ENCODE measurements at regions not wholly inside any gene's neighbourhood (a gene's known extent, or its start where the extent isn't known, plus 50 kb on each side); places are given as distances from the start of the nearest gene placed in this dataset.
A peak's percentile ranks its signal among the peaks of the same experiment; 100 is the strongest.

DNA sequence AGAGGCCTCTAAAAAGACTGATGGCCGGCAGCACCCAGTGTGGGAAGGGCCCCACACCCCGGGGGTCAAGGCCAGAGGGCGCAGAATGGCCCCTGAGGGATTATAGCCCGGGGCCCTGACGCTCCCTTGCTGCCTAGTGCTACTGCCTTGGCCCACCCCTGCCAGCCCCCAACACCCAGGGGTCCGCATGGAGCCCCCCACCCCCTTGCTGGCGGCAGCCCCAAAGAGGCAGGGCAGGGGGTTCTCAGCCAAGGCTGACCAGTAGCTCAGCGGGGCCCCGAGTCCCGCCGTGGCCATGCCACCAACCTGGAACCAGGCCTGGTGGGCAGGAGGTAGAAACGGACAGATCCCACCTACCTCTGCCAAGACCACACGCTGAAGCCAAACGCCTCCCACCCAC is 73.1 kb upstream of the FBRSL1 start:
- no peak for TF ChIP-seq EZH2 (IDR thresholded peaks at IDR 0.05; ENCODE audit: low read depth)
- TF ChIP-seq, protein P1, sequence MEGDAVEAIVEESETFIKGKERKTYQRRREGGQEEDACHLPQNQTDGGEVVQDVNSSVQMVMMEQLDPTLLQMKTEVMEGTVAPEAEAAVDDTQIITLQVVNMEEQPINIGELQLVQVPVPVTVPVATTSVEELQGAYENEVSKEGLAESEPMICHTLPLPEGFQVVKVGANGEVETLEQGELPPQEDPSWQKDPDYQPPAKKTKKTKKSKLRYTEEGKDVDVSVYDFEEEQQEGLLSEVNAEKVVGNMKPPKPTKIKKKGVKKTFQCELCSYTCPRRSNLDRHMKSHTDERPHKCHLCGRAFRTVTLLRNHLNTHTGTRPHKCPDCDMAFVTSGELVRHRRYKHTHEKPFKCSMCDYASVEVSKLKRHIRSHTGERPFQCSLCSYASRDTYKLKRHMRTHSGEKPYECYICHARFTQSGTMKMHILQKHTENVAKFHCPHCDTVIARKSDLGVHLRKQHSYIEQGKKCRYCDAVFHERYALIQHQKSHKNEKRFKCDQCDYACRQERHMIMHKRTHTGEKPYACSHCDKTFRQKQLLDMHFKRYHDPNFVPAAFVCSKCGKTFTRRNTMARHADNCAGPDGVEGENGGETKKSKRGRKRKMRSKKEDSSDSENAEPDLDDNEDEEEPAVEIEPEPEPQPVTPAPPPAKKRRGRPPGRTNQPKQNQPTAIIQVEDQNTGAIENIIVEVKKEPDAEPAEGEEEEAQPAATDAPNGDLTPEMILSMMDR (conservative IDR thresholded peaks at IDR 0.05): no peak
- no peaks in the 10 kb centered on the region for H3K9me3 ChIP-seq (ENCODE audit: insufficient read depth, low read depth)
- no peaks in the 10 kb centered on the region for H3K79me2 ChIP-seq (ENCODE audit: low read depth)
- intact Hi-C loops (cut with micrococcal nuclease; ENCODE audit: unreplicated experiment): no loop called here
- H3F3A ChIP-seq (ENCODE audit: insufficient read depth, low read depth): no peaks in the 10 kb centered on the region
- H3K4me1 ChIP-seq (replicated peaks; ENCODE audit: insufficient read depth): no peaks in the 10 kb centered on the region
- H3K27me3 ChIP-seq (ENCODE audit: insufficient read depth, low read depth): peaks cover 66% of the 10 kb centered on the region
- DNase-seq: no peak
- no peak overlapping the region for H3K4me2 ChIP-seq
- no peaks in the 10 kb centered on the region; the same call in 1 of the 2 replicates for H4K20me1 ChIP-seq (ENCODE audit: insufficient read depth)
- ChIA-PET CTCF (no interaction called here), POLR2A (ENCODE audit: unreplicated experiment) (no interaction called here)
- no peak overlapping the region for H3K4me3 ChIP-seq
- no peak overlapping the region for H2AFZ ChIP-seq
- H3K36me3 ChIP-seq (ENCODE audit: low read depth): no peaks in the 10 kb centered on the region
- no peak overlapping the region for H3K27ac ChIP-seq
- BruUV-seq (replicated peaks): no TSS peak
- no peaks in the 10 kb centered on the region for H3K9me2 ChIP-seq (ENCODE audit: insufficient read depth)

DNA sequence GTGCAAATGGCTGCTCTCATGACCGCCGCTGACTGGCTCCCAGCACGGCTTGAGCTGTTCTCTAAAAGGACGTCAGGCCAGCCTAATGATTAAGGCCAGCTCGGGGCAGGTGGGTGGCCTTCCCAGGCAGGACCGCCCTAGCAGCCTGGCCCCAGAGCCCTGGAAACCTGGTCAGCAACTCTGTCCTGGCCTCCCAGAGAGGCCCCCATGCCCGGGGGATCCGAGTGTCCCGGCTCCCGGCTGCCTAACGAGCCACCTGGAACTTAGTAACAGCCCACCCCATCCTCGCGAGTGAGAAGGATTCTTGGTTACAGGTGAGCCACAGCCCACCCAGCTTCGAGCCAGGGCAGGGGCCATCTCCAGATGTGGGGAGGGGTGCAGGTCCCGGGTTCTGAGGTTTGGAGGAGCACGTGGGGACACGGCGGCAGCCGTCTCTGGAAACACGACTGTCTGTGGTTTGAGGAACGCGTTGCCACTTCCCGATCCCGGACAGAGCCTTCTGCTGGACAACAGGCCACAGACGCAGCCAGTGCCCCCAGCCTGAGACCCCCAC is 73.8 kb upstream of the FBRSL1 start:
- no peaks in the 10 kb centered on the region for H3K79me2 ChIP-seq (ENCODE audit: low read depth)
- H3K4me3 ChIP-seq: no peak overlapping the region
- H3K4me1 ChIP-seq (replicated peaks; ENCODE audit: insufficient read depth): no peaks in the 10 kb centered on the region
- no TSS peak for BruUV-seq (replicated peaks)
- H3F3A ChIP-seq (ENCODE audit: insufficient read depth, low read depth): peaks cover 3% of the 10 kb centered on the region; the same call in 1 of the 2 replicates
- H3K9me3 ChIP-seq (ENCODE audit: insufficient read depth, low read depth): no peaks in the 10 kb centered on the region
- intact Hi-C loops (cut with micrococcal nuclease; ENCODE audit: unreplicated experiment): no loop called here
- H3K27me3 ChIP-seq (ENCODE audit: insufficient read depth, low read depth): peaks cover 60% of the 10 kb centered on the region
- no peaks in the 10 kb centered on the region; the same call in 1 of the 2 replicates for H4K20me1 ChIP-seq (ENCODE audit: insufficient read depth)
- H3K36me3 ChIP-seq (ENCODE audit: low read depth): no peaks in the 10 kb centered on the region
- ChIA-PET POLR2A (ENCODE audit: unreplicated experiment) (interaction anchor here (0.6 kb wide), 1 partner anchor 30 kb away, joined by 3 read pairs; no protein-coding TSS in a partner anchor), CTCF (interaction anchor here (1.5 kb wide), 1 partner anchor 107 kb away, joined by 3 read pairs; no protein-coding TSS in a partner anchor)
- TF ChIP-seq, protein P1 (conservative IDR thresholded peaks at IDR 0.05): no peak
- no peak for TF ChIP-seq EZH2 (IDR thresholded peaks at IDR 0.05; ENCODE audit: low read depth)
- no peak for DNase-seq
- no peak overlapping the region for H2AFZ ChIP-seq
- H3K9me2 ChIP-seq (ENCODE audit: insufficient read depth): no peaks in the 10 kb centered on the region
- no peak overlapping the region for H3K27ac ChIP-seq
- H3K4me2 ChIP-seq: no peak overlapping the region

DNA sequence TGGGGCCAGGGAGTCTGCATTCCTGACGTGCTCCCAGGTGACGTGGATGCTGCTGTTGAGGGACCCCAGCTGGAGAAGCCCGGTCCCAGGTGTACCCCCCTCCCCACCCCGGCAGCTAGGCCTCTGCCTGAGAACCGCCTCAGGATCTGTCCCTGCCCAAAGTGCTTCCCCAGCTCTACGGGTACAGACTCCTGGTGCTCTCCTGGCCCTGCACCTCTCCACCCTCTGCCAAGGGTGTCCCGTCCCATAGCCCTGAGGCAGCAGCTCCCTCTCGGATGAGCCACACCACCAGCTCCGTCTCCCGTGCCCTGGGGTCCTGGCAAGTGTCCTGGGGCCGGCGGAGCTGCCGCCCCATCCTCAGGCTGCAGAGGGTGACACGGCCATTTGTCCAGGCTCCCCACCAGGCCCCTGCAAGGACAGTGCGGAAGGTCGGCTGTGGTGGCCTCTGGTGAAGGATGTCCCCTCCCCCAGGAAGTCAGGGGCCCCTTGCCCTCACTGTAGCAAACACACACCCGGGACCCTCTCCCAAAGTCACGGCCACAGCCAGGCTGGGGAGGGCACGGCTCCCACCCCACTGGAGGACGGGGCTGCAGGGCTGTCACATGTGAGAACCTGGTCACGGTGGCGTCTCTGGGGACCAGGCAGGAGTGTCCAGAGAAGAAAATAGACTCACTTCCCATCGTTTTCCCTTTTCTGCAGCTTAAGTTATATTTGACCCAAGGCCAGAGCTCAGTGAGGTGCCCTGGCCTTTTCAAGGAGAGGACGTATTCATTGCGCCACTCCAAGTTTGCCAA is 74.4 kb upstream of the FBRSL1 start:
- TF ChIP-seq EZH2 (IDR thresholded peaks at IDR 0.05; ENCODE audit: low read depth): no peak
- TF ChIP-seq, protein P1 (conservative IDR thresholded peaks at IDR 0.05): no peak
- Histone ChIP-seq H3K9me2 (ENCODE audit: insufficient read depth) (no peaks in the 10 kb centered on the region), H2AFZ (no peak overlapping the region), H3K36me3 (ENCODE audit: low read depth) (no peaks in the 10 kb centered on the region), H3F3A (ENCODE audit: insufficient read depth, low read depth) (peaks cover 3% of the 10 kb centered on the region; the same call in 1 of the 2 replicates), H3K27me3 (ENCODE audit: insufficient read depth, low read depth) (peaks cover 53% of the 10 kb centered on the region), H3K4me1 (replicated peaks; ENCODE audit: insufficient read depth) (no peaks in the 10 kb centered on the region), H3K4me3 (no peak overlapping the region), H3K4me2 (peak overlapping the region; percentile 20; the same call in 1 of the 2 replicates), H3K9me3 (ENCODE audit: insufficient read depth, low read depth) (no peaks in the 10 kb centered on the region), H3K79me2 (ENCODE audit: low read depth) (no peaks in the 10 kb centered on the region), H3K27ac (no peak overlapping the region), H4K20me1 (ENCODE audit: insufficient read depth) (no peaks in the 10 kb centered on the region; the same call in 1 of the 2 replicates)
- no peak for DNase-seq
- POLR2A ChIA-PET (ENCODE audit: unreplicated experiment): interaction anchor here (0.6 kb wide), 1 partner anchor 31 kb away, joined by 3 read pairs; no protein-coding TSS in a partner anchor
- BruUV-seq (replicated peaks): no TSS peak
- CTCF ChIA-PET: interaction anchor here (0.7 to 1.5 kb wide), 2 partner anchors 100 to 108 kb away, joined by 3 to 4 read pairs; no protein-coding TSS in a partner anchor
- intact Hi-C loops (cut with micrococcal nuclease; ENCODE audit: unreplicated experiment): loop anchor here (1.0 kb wide), 2 partner anchors 146 to 200 kb away; no protein-coding TSS in a partner anchor
